CD4-positive, alpha-beta T cell (primary cell): ENCODE measurements at regions not wholly inside any gene's neighbourhood (a gene's known extent, or its start where the extent isn't known, plus 50 kb on each side); places are given as distances from the start of the nearest gene placed in this dataset.

Source experiments
- ATAC-seq: fragments of 200-7000 bp; cut with Tn5 transposase; one replicate; pipeline ENCODE4 v1.10.0; 2022; ENCODE audit warnings: mild to moderate bottlenecking; ENCODE audit not compliant: poor library complexity
- CTCF ChIA-PET: fragments of 350-600 bp; sonication (Branson Sonifier 250); formaldehyde crosslinking; loops from one replicate; lab custom pipeline; 2021; ENCODE audit warnings: antibody characterized with exemption, inconsistent platforms; lab: Charles Lee
- POLR2A ChIA-PET: fragments of 350-600 bp; sonication (Branson Sonifier 250); formaldehyde crosslinking; loops from one replicate; lab custom pipeline; 2021; ENCODE audit warnings: antibody characterized with exemption, inconsistent platforms; lab: Charles Lee
- DNase-seq, 14 experiments: peaks; one replicate each; pipeline ENCODE4 v3.0.0-alpha.2; 2013 to 2020; ENCODE audit warnings: mixed read lengths in 2 of 14
- H3K27ac ChIP-seq, 2 donors: one replicate each; pipeline versions ENCODE4 v1.5.1 to v1.7.0; 2013; ENCODE audit warnings: low read length in 2 of 2, low read depth in 1 of 2, mild to moderate bottlenecking in 1 of 2
- H3K27me3 ChIP-seq, 2 experiments: 1 replicate in 1 of 2; 2 replicates in 1 of 2; pipeline versions ENCODE4 v1.6.1 to v1.7.0; 2013; ENCODE audit warnings: low read length in 2 of 2, control low read depth in 1 of 2, mild to moderate bottlenecking in 1 of 2, moderate library complexity in 1 of 2; ENCODE audit not compliant: insufficient read depth in 2 of 2, control insufficient read depth in 1 of 2
- H3K36me3 ChIP-seq: one replicate; pipeline ENCODE4 v1.6.1; 2013; ENCODE audit warnings: low read length, control low read depth; ENCODE audit not compliant: insufficient read depth
- H3K4me1 ChIP-seq: one replicate; pipeline ENCODE4 v1.6.1; 2013; ENCODE audit warnings: low read length, control low read depth; ENCODE audit not compliant: insufficient read depth
- H3K4me3 ChIP-seq: one replicate; pipeline ENCODE4 v1.5.1; 2013; ENCODE audit warnings: mild to moderate bottlenecking, low read length, moderate library complexity
- H3K9me3 ChIP-seq, 2 experiments: 1 replicate in 1 of 2; 2 replicates in 1 of 2; pipeline versions ENCODE4 v1.6.1 to v1.7.0; 2013; ENCODE audit warnings: low read length in 2 of 2, mild to moderate bottlenecking in 2 of 2, control low read depth in 1 of 2, moderate library complexity in 1 of 2; ENCODE audit not compliant: control insufficient read depth in 1 of 2, insufficient read depth in 1 of 2
- H3K27ac Mint-ChIP-seq: one replicate; pipeline ENCODE4 v1.8.0; 2020; ENCODE audit warnings: mixed read lengths
- H3K27me3 Mint-ChIP-seq: one replicate; pipeline ENCODE4 v1.8.0; 2021; ENCODE audit warnings: mixed read lengths
- H3K36me3 Mint-ChIP-seq: one replicate; pipeline ENCODE4 v1.8.0; 2021; ENCODE audit warnings: low read depth, mixed read lengths
- H3K4me1 Mint-ChIP-seq: one replicate; pipeline ENCODE4 v1.8.0; 2021; ENCODE audit warnings: low read depth, mixed read lengths
- H3K4me3 Mint-ChIP-seq: one replicate; pipeline ENCODE4 v1.8.0; 2020; ENCODE audit warnings: mild to moderate bottlenecking, mixed read lengths
- H3K9me3 Mint-ChIP-seq: one replicate; pipeline ENCODE4 v1.8.0; 2020; ENCODE audit warnings: mixed read lengths
- intact Hi-C, 2 experiments: fragments of 100-400 bp; cut with DNase I in 1 of 2; cut with micrococcal nuclease in 1 of 2; formaldehyde crosslinking; loops; one replicate each; pipeline versions ENCODE4 v1.15.1 to v1.9.0; 2023 to 2025; cut with DNase I, micrococcal nuclease
- TF ChIP-seq, protein P1 (sequence below): fragments of 200-600 bp; IDR thresholded peaks from one replicate; pipeline ENCODE4 v1.8.0; 2022; ENCODE audit warnings: antibody characterized with exemption, mild to moderate bottlenecking

DNA sequence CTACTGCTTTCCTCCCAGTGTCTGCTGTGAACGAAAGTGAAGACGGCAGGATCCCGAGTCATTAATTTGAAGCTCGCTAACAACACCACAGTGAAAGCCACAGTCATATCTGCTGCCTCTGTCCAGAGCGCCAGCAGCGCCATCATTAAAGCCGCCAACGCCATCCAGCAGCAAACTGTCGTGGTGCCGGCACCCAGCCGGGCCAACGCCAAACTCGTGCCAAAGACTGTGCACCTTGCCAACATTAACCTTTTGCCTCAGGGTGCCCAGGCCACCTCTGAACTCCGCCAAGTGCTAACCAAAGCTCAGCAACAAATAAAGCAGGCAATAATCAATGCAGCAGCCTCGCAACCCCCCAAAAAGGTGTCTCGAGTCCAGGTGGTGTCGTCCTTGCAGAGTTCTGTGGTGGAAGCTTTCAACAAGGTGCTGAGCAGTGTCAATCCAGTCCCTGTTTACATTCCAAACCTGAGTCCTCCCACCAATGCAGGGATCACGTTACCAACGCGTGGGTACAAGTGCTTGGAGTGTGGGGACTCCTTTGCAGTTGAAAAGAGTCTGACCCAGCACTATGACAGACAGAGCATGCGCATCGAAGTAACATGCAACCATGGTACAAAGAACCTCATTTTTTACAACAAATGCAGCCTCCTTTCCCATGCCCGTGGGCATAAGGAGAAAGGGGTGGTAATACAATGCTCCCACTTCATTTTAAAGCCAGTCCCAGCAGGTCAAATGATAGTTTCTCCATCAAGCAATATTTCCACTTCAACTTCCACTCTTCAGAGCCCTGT is 94.8 kb upstream of the KCNMA1 start:
- CTCF ChIA-PET, result no interaction called here
- Mint-ChIP-seq H3K36me3 (no peaks in the 10 kb centered on the region), H3K4me3 (no peak overlapping the region), H3K4me1 (no peaks in the 10 kb centered on the region), H3K27me3 (peaks cover 16% of the 10 kb centered on the region), H3K27ac (no peak overlapping the region), H3K9me3 (peaks cover under 1% of the 10 kb centered on the region)
- no peak for DNase-seq
- Histone ChIP-seq H3K27me3 (no peaks in the 10 kb centered on the region), H3K36me3 (no peaks in the 10 kb centered on the region), H3K4me1 (no peaks in the 10 kb centered on the region), H3K27ac (no peak overlapping the region), H3K9me3 (no peaks in the 10 kb centered on the region), H3K4me3 (no peak overlapping the region)
- POLR2A ChIA-PET, result no interaction called here
- intact Hi-C loops, result no loop called here
- TF ChIP-seq, protein P1, sequence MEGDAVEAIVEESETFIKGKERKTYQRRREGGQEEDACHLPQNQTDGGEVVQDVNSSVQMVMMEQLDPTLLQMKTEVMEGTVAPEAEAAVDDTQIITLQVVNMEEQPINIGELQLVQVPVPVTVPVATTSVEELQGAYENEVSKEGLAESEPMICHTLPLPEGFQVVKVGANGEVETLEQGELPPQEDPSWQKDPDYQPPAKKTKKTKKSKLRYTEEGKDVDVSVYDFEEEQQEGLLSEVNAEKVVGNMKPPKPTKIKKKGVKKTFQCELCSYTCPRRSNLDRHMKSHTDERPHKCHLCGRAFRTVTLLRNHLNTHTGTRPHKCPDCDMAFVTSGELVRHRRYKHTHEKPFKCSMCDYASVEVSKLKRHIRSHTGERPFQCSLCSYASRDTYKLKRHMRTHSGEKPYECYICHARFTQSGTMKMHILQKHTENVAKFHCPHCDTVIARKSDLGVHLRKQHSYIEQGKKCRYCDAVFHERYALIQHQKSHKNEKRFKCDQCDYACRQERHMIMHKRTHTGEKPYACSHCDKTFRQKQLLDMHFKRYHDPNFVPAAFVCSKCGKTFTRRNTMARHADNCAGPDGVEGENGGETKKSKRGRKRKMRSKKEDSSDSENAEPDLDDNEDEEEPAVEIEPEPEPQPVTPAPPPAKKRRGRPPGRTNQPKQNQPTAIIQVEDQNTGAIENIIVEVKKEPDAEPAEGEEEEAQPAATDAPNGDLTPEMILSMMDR, result no peak
- ATAC-seq, result no peak

DNA sequence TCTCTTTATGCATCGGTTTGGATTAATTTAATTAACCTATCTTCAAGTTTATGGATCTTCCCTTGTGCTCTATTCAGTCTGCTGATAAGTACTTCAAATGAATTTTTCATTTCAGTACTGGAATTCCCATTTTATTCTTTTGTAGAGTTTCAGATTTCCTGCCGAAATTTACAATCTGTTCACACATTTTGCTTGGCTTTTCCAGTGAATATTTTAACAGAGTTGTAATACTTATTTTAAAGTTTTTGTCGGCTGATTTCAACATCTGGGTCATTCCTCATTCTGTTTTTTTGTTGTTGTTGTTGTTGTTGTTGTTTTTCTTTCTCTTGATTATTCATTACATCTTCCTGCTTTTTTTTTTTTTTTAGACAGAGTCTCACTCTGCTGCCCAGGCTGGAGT is 89.9 kb upstream of the KCNMA1 start:
- CTCF ChIA-PET, result no interaction called here
- intact Hi-C loops, result no loop called here
- Histone ChIP-seq H3K9me3 (peaks cover 0 to 4% of the 10 kb centered on the region in 2 experiments), H3K4me1 (no peaks in the 10 kb centered on the region), H3K36me3 (no peaks in the 10 kb centered on the region), H3K4me3 (no peak overlapping the region), H3K27me3 (no peaks in the 10 kb centered on the region), H3K27ac (no peak overlapping the region)
- Mint-ChIP-seq H3K36me3 (no peaks in the 10 kb centered on the region), H3K27ac (no peak overlapping the region), H3K4me1 (no peaks in the 10 kb centered on the region), H3K27me3 (no peaks in the 10 kb centered on the region), H3K4me3 (no peak overlapping the region), H3K9me3 (no peaks in the 10 kb centered on the region)
- ATAC-seq (no peak), DNase-seq (no peak)
- TF ChIP-seq, protein P1, result no peak
- POLR2A ChIA-PET, result no interaction called here

DNA sequence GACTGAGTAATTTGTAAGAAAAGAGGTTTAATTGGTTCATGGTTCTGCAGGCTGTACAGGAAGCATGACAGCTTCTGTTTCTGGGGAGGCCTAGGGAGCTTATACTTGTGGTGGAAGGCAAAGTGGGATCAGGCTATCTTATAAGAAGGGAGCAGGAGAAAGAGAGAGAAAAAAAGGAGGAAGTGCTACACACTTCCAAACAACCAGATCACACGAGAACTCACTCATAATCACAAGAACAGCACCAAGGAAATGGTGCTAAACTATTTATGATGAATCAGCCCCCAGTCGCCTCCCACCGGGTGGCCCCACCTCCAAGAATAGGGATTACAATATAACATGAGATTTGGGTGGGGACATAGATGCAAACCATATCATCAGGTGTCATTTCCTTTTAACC is 89.1 kb upstream of the KCNMA1 start:
- ATAC-seq (no peak), DNase-seq (no peak)
- ChIA-PET POLR2A (no interaction called here), CTCF (no interaction called here)
- H3K4me1 Mint-ChIP-seq, result no peaks in the 10 kb centered on the region
- no peaks in the 10 kb centered on the region for H3K27me3 Mint-ChIP-seq
- intact Hi-C loops, result no loop called here
- H3K36me3 ChIP-seq, result no peaks in the 10 kb centered on the region
- H3K36me3 Mint-ChIP-seq, result no peaks in the 10 kb centered on the region
- H3K9me3 Mint-ChIP-seq, result no peaks in the 10 kb centered on the region
- H3K4me3 Mint-ChIP-seq, result no peak overlapping the region
- H3K4me3 ChIP-seq, result no peak overlapping the region
- H3K27ac Mint-ChIP-seq, result no peak overlapping the region
- TF ChIP-seq, protein P1, result no peak
- H3K27me3 ChIP-seq, result no peaks in the 10 kb centered on the region
- H3K4me1 ChIP-seq, result no peaks in the 10 kb centered on the region
- H3K27ac ChIP-seq, result no peak overlapping the region
- peaks cover 0 to 4% of the 10 kb centered on the region in 2 experiments for H3K9me3 ChIP-seq
